DND-41 (cell line): ENCODE measurements at regions not wholly inside any gene's neighbourhood (a gene's known extent, or its start where the extent isn't known, plus 50 kb on each side); places are given as distances from the start of the nearest gene placed in this dataset.

Source experiments
- EZH2 ChIP-seq: IDR thresholded peaks from 3 replicates; pipeline ENCODE4 v1.6.1; 2012; ENCODE audit warnings: borderline replicate concordance, low read depth, mild to moderate bottlenecking, moderate library complexity, low read length, inconsistent platforms; ENCODE audit not compliant: severe bottlenecking
- TF ChIP-seq, protein P1 (sequence below): IDR thresholded peaks from 2 replicates; pipeline ENCODE4 v1.5.1; 2012; ENCODE audit warnings: borderline replicate concordance, low read length, moderate library complexity, mild to moderate bottlenecking; ENCODE audit not compliant: poor library complexity, severe bottlenecking; ENCODE audit errors: extremely low read depth

DNA sequence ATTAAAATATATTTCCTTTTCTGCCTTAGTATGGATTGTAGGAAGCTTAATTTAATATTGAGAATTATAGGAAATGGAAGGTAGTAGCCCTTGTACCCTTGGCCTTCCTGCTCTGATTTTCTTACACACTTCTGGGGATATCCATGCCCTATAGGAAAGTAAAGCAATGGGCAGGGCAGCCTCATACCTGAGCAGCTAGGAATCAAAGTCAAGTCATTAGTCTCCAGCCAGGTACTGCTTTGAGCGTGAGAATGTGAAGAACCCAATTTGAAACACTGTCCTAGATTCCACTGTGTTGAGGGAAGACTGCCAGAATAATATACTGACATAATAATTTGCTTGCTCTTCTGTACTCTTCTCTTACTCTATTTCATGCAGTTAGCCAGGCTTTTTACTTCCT lies 51.0 kb upstream of the L3MBTL3 start:
- TF ChIP-seq, protein P1, sequence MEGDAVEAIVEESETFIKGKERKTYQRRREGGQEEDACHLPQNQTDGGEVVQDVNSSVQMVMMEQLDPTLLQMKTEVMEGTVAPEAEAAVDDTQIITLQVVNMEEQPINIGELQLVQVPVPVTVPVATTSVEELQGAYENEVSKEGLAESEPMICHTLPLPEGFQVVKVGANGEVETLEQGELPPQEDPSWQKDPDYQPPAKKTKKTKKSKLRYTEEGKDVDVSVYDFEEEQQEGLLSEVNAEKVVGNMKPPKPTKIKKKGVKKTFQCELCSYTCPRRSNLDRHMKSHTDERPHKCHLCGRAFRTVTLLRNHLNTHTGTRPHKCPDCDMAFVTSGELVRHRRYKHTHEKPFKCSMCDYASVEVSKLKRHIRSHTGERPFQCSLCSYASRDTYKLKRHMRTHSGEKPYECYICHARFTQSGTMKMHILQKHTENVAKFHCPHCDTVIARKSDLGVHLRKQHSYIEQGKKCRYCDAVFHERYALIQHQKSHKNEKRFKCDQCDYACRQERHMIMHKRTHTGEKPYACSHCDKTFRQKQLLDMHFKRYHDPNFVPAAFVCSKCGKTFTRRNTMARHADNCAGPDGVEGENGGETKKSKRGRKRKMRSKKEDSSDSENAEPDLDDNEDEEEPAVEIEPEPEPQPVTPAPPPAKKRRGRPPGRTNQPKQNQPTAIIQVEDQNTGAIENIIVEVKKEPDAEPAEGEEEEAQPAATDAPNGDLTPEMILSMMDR: no peak
- TF ChIP-seq EZH2: no peak
